ENCODE measurements at regions not wholly inside any gene's neighbourhood (a gene's known extent, or its start where the extent isn't known, plus 50 kb on each side); places are given as distances from the start of the nearest gene placed in this dataset.

DNA sequence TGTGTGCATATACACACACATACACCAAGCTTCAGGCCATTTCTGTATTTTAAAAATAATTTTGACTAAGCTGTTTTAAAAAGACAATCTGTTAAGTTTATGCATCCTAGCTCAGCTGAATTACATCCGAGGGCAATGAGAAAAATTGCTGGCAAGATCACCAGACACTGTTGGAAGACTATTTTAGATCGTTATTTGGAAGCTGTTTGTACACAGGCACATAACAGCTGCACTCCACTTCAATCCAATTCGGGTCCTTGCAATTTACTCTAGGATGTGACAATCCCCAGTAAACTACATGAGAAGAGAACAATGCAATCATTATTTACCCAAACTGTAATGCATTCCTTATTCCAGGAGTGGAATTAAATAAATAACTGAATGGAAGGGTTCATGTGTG, 79.3 kb upstream of the RASA1 start:
- WGBS, 2 donors = 58 to 60% methylated on average over 3 of the region's 3 CpGs

DNA sequence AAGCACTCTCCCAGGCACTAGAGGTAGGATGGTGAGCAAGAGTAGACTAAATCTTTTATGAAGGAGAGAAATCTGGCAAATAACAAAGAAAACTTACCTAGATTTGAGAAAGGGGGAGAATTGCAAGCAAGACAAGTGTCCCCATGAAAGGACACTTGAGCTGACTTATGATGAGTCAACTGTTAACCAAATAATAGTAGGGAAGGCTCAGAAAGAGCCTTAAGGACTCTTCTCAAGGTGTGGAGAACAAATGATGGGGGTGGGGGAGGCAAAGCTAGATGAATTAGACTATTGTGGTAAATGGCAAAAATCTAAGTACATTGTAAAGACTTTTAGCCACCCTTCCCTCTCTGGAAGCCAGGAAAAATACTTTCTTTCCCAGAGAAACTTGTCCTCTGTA, 77.6 kb upstream of the RASA1 start:
- Histone ChIP-seq H3K27me3 (no peaks in the 10 kb centered on the region), H3K9me3 (no peaks in the 10 kb centered on the region), H3K4me3 (no peak overlapping the region), H3K36me3 (no peaks in the 10 kb centered on the region), H3K4me1 (peaks cover 0 to 4% (median 0%) of the 10 kb centered on the region in 9 donors), H3K27ac (no peak overlapping the region)
- intact Hi-C loops (cut with DNase I) = no loop called here
- no peak for DNase-seq
- no peak for ATAC-seq
- TF ChIP-seq, protein P1, sequence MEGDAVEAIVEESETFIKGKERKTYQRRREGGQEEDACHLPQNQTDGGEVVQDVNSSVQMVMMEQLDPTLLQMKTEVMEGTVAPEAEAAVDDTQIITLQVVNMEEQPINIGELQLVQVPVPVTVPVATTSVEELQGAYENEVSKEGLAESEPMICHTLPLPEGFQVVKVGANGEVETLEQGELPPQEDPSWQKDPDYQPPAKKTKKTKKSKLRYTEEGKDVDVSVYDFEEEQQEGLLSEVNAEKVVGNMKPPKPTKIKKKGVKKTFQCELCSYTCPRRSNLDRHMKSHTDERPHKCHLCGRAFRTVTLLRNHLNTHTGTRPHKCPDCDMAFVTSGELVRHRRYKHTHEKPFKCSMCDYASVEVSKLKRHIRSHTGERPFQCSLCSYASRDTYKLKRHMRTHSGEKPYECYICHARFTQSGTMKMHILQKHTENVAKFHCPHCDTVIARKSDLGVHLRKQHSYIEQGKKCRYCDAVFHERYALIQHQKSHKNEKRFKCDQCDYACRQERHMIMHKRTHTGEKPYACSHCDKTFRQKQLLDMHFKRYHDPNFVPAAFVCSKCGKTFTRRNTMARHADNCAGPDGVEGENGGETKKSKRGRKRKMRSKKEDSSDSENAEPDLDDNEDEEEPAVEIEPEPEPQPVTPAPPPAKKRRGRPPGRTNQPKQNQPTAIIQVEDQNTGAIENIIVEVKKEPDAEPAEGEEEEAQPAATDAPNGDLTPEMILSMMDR (IDR thresholded peaks at IDR 0.05) = no peak

More for the DNA sequence above, 79.3 kb upstream of the RASA1 start:
- intact Hi-C loops (cut with DNase I) = no loop called here
- TF ChIP-seq, protein P1 (IDR thresholded peaks at IDR 0.05) = no peak
- Histone ChIP-seq H3K36me3 (no peaks in the 10 kb centered on the region), H3K27ac (no peak overlapping the region), H3K27me3 (no peaks in the 10 kb centered on the region), H3K4me3 (no peak overlapping the region), H3K9me3 (no peaks in the 10 kb centered on the region), H3K4me1 (no peaks in the 10 kb centered on the region)
- DNase-seq (no peak), ATAC-seq (no peak)

DNA sequence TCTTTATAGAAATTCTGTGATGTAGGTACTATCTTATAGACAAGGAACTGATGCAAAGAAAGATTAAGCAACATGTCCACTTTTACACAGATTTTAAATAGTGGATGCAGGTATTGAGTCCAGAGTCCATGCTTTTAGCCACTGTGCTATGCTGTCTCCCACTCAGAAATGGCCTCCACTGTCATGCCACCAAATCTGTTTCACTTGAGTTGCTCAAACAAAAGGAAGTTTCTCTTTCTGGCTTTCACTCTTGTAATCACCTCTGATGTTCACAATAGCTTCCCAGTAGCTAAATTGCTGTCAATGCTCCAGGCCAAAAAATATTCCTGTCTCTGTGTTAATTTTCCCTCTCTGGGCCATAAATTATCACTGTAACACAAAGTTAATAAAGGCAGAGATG, 77.0 kb upstream of the RASA1 start:
- no peak overlapping the region for H3K4me3 ChIP-seq
- DNase-seq = no peak
- H3K27ac ChIP-seq = no peak overlapping the region
- intact Hi-C loops (cut with DNase I) = no loop called here
- ATAC-seq = no peak
- H3K9me3 ChIP-seq = no peaks in the 10 kb centered on the region
- peaks cover 0 to 10% (median 0%) of the 10 kb centered on the region in 9 donors for H3K4me1 ChIP-seq
- H3K27me3 ChIP-seq = no peaks in the 10 kb centered on the region
- TF ChIP-seq, protein P1 (IDR thresholded peaks at IDR 0.05) = no peak
- no peaks in the 10 kb centered on the region for H3K36me3 ChIP-seq

DNA sequence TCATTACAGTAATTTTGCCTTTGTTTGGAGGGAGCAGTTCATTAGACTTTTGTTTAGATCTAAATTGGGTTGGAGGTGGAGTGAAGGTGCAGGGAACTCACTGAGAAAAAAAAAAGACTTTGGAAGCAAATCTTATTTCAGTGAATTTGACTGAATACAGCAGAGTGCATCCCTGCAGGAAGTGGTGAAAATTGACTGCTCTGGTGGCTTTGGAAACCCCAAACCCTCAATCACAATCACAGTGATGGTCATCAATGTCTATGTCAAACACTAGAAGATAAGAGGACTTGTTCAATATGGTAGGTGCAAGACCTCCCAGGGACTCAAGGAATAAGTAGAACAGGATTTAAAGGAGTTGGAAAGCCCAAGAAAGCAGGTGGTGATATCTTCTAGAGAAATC, 76.0 kb upstream of the RASA1 start:
- TF ChIP-seq, protein P1 (IDR thresholded peaks at IDR 0.05) = no peak
- Histone ChIP-seq H3K9me3 (no peaks in the 10 kb centered on the region), H3K27ac (no peak overlapping the region), H3K27me3 (no peaks in the 10 kb centered on the region), H3K4me1 (peaks cover 0 to 14% (median 0%) of the 10 kb centered on the region in 9 donors), H3K36me3 (no peaks in the 10 kb centered on the region), H3K4me3 (no peak overlapping the region)
- DNase-seq = no peak
- ATAC-seq = no peak
- intact Hi-C loops (cut with DNase I) = no loop called here

Measured in heart right ventricle (tissue), 16 donors.